Activated T-cell treated with anti-CD3 and anti-CD28 coated beads for 4 hours (primary cell): ENCODE measurements at regions not wholly inside any gene's neighbourhood (a gene's known extent, or its start where the extent isn't known, plus 50 kb on each side); places are given as distances from the start of the nearest gene placed in this dataset.
A peak's percentile ranks its signal among the peaks of the same experiment; 100 is the strongest.

ENCODE experiments used
- DNase-seq: peaks from one replicate; pipeline ENCODE4 v3.0.0-alpha.2; 2020

DNA sequence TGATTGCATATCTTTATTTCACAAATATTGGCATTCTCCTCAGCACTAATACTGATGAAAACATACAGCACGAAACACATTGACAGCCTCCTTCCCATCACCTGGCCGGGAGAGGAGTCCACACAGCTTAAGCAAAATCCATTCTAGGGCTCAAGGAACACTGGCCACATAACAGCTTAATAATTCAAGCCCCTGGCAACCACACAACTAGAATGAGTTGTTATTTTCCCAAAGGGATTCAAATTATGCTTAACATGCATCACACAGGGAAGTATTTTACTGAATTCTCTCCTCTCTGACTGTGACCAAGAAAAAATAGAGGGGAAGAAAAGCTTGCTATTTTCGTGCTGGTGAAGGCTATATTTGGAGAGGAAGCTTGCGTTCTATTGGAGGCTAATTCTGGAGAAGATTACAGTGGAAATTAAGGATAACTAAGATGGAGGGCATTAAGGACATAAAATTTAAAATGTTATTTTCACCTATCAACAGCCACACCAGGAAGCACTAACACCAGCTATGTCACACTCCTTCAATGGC, 198.5 kb downstream of the ADGRG6 start:
- DNase-seq: no peak

DNA sequence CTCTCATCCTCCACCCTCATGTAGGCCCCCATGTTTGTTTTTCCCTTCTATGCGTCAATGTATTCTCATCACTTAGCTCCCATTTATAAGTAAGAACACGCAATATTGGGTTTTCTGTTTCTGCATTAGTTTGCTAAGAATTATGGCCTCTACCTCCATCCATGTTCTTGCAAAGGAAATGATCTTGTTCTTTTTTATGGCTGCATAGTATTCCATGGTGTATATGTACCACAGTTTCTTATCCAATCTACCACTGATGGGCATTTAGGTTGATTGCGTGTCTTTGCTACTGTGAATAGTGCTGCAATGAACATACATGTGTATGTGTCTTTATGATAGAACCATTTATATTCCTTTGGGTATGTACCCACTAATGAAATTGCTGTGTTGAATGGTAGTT, 200.0 kb downstream of the ADGRG6 start:
- no peak for DNase-seq

DNA sequence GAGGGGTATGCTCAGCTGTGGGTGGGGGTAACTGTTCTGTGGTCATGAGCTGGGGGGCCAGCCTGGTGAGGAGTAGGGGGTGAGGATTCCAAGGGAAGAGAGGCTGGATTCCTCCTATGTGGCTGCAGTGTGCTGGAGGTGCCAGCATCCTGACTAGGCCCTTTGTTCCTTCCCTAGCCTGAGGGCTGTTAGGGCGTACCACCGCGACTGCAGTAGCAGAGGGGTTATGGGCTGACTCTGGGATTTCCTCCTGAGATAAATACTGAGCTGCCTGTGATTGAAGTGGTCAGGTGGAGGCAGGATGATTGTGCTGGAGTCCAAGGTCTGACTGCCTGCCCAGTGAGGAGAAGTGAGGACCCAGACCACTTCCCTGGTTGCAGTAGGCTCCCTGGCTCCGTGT, 205.3 kb downstream of the ADGRG6 start:
- no peak for DNase-seq

DNA sequence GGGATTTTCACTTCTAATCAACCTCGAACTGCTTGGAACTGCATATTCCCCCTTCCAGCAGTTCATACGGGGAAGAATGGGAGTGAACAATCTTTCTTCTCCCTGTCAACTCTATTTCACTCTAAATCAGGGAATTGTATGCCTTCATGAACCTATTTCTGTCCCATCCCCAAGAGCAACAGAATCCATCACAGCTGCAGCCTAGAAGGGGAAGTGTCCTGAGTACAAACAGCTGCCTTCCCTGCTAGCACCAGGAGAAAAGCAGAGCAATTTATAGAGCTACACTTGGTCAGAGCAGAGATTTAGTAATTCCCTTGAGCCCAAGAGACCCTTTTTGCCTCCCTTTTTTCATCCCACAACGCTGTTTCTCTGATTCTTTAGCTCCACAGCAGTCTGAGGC, 208.4 kb downstream of the ADGRG6 start:
- no peak for DNase-seq

DNA sequence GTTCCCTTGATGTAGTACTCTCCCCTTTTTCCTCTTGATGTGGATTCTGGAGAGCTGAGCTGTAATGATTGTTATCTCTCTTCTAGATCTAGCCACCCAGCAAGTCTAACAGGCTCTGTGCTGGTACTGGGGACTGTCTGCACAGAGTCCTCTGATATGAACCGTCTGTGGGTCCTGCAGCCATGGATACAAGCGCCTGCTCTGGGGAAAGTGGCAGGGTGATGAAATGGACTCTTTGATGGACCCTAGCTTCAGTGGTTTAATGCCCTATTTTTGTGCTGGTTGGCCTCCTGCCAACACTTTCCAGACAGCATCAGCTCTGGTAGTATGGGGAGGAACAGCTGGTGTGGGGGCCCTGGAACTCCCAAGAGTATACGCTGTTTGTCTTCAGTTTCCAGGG, 216.3 kb downstream of the ADGRG6 start:
- DNase-seq: no peak

DNA sequence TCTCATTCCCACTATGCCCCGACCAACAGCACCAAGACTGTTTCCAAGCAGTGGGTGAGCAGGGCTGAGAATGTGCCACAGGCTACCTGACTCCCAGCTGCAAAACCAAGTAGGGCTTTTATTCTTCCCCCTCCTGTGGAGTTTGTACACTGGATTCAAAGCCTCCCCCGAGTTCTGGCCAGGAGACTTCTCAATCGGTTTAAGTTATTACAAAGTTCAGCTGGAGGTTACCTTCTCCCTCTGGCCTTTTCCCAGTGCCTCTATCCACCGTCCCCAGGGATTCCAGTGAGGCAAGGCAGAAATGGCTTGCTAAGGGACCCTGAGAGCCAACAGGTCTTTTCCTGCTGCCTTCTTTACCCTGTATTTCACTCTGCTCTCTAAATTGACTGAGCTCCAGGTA, 217.0 kb downstream of the ADGRG6 start:
- DNase-seq: no peak

DNA sequence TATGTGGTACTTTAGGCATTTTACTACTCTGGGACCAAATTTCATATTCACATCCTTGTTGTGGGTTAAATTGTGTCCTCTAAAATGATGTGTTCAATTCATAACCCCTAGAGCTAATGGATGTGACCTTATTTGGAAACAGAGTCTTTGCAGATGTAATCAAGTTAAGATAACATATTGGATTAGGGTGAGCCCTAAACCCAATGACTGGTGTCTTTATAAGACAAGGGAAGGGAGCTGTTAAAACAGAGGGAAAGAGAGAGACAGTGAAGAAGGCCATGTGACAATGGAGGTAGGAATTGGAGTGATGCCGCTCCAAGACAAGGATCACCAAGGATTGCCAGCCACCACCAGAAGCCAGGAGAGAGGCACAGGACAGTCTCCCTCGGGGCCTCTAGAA, 220.0 kb downstream of the ADGRG6 start:
- no peak for DNase-seq

DNA sequence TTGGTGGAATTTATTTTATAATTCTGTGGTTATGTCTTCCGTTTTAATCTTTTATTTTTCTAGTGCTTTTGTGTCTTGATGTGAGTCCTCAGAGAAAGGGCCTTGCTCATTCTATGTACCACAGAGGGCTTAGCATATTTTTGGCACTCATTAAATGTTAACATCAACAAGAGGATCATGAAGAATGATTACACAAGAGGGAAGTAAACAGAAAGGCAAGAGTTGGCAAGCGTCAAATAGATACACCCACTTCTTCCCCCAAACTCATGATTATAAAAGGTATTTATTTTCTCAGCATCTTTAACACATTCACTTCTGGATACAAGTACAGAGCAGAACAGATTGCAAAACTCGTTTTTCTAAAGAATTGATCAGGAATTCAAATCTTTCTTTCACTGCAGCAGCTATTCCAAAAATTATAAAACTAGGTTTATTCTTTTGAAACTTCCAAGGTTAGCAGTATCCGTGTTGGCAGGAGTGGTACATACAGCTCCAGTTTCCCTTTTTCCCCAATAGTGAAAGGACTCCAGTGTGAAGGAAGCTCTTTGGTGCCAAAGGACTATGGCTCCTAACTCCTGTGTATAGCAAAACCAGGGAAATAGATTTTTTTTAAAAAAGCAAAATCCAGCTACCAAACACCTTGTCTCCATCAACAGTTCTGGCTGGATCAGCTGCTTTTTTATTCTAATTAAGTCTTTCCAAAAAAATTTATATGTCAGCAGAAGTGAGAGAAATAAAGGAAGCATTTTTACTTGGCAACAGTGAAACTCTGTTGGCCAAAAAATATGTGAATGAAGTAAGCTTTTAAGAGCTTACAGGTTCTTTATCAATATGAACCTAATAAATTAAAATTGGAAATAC, 221.9 kb downstream of the ADGRG6 start:
- no peak for DNase-seq

DNA sequence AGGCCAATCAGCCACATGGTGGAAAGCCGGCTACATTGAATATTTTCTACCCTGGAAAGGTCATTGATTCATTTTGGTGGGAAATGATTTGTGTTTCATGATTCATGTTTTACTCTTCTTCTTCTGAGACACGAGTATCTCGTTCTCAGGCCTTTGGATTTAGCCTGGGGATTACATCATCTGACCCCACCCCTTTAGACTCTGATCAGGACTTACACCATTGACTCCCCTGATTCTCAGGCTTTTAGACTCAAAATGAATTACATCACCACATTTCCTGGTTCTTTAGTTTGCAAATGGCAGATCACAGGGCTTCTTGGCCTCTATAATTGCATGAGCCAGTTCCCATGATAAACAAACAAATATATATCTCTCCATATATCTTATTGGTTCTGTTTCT, 228.8 kb downstream of the ADGRG6 start:
- no peak for DNase-seq

DNA sequence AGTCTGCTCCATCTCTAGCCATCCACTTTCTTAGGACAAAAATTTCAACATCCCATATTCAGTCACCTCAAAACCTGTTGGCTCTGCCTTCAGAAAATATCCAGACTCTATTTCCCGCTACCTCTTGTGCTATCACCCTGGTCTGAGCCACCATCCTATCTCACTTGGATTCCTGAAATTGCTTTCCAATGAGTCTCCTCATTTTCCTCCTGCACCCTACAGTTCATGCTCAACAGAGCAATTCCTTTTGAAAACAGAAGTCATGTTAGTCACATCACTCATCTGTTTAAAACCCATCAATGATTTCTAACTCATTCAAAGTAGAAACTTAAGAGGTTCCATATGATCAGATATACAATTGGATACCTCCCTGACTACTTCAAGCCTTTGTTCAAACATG, 229.9 kb downstream of the ADGRG6 start:
- no peak for DNase-seq

DNA sequence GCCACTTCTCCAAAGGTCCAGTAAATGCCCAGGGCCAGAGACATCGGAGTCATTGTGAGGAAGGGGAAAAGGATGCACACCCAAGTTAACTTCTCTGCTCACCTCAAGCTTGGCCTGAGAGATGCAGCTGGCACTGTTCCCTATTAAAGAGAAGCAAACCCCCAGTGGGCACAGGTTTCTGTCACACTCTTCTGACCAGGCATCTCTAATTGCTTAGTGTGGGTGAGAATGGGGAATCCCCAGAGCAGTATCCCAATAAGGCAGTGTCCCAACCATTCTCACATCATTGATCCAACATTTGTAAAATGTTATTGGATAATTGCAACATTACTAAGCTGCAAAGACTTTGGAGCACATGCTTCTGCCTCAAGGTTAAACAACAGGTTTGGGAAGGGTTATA, 232.3 kb downstream of the ADGRG6 start:
- no peak for DNase-seq

DNA sequence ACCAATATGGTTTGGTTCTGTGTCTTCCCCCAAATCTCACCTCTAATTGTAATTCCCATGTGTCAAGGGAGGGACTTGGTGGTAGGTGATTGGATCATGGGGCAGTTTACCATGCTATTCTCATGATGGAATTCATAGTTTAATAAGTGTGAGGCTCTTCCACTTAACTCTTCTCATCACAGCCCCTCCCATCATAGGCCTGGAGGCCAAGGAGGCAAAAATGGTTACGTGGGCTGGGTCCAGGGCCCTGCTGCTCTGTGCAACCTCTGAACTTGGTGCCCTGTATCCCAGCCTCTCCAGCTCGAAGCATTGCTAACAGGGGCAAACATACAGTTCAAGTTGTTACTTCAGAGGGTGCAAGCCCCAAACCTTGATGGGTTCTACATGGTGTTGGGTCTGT, 232.7 kb downstream of the ADGRG6 start:
- no peak for DNase-seq

DNA sequence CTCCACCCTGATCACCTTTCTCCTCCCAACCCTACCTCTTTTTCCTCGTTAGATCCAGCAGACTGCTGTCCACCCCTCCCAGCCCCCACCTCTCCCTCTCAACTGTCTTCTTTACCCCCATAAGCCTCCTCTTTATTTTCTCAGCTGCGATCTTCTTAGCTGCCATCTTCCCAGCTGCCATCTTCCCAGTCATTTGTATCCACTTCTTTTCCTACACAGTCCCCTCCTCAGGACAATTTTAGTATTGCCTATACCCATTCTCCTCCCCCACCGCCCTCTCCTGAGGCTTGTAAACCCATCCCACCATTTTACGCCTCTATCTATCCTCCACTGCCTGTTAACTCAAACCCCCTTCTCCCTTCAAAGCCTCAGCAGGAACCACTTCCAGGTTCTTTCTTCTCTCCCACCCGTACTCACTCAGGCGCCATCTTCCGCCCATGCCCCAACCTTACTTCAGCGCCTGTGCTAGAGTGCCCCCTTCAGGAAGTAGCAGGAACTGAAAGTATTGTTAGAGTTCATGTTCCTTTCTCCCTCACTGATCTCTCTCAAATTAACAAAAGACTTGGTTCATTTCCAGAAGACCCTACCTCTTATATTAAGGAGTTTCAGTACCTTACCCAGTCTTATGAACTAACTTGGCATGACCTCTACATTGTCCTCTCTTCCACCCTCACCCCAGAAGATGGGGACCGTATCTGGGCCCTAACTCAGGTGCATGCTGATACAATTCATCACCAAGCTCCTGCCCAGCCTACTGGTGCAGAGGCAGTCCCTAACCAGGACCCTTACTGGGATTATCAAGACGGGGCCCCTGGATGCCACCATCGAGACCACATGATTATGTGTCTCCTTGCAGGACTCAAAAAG, 236.0 kb downstream of the ADGRG6 start:
- DNase-seq: no peak

DNA sequence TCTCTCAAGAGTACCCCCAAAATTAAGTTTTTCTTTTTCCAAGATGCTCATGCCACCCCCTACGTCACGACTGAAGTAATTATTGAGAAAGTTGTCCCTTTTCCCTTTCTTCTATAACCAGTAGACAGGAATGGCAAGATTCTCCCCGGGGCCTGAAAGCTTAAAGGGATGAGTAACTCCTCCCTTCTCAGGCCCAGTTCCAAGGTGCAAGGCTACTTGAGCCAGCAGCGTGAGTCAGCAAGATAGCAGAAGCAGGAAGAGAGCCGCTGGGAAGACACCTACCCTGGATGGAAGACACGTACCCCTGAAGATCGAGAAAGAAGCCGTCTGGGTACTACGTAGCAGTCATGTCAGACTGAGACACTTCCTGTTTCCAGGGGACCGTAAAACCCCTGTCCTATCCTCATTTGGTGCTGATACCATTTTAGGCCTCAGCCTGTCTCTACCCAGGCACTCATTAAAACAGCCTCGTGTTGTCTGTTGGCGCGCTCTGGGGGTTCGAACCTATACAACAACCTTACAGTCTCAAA, 241.0 kb downstream of the ADGRG6 start:
- no peak for DNase-seq

DNA sequence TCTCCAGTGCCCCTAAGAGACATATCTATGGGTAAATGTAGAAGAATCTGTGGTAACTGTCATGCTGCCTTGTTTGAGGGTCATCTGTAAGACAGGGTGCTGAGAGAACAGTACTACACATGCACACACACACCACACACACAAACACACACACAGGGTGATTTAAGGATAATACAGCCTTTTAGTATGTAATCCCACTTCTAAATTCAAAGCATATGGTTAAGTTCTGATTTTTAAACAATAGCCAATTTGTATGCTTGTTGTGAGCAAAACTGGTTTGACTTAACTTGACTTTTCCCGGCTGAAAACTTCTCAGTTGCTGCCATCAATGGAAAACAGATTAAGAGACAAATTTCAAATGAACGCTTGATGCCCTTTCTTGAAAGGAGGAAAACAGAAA, 241.8 kb downstream of the ADGRG6 start:
- no peak for DNase-seq

DNA sequence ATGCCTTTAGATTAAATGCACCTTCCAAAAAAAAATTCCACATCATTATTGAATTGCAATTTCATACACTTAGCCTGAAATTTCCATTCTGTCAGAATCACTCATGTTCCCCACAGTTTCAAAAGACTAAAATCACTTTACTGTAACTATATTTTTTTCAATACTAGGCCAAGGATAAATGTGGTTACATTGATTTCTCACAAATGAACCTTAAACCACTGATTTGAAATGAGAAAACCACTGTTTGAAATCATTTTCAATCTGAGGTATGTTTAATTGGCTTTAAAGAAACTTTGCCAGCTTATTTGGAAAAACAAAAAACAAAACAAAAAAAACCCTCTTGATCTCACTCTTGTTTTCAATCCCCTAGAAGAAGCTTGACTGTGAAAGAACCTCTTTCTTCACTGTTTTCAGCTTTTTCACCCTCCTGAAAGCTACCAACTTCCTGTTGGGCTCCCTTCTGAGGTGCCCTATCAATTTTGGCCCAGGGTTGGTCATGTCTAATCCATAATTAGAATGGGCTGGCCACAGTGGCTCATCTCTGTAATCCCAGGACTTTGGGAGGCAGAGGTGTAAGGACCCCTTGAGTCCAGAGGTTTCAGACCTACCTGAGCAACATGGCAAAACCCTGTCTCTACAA, 242.5 kb downstream of the ADGRG6 start:
- no peak for DNase-seq

DNA sequence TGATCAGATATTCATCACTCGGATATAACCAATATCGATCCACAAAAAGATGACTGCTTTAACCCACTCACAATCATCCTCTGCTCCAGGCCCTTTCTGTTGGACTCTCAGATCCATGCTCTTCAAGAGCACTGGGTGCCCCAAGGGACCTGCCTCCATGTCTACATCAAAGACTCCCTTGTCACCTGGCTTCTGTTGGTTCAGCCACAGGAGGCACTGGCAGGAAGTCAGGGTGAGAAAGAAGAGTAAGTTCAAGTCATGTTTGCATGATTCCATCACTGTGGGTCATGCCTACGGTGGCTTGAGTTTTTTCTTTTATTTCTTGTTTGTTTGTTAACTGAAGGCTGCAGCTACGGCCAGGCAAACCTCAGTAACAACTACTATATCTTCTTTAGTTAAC, 243.3 kb downstream of the ADGRG6 start:
- DNase-seq: no peak

DNA sequence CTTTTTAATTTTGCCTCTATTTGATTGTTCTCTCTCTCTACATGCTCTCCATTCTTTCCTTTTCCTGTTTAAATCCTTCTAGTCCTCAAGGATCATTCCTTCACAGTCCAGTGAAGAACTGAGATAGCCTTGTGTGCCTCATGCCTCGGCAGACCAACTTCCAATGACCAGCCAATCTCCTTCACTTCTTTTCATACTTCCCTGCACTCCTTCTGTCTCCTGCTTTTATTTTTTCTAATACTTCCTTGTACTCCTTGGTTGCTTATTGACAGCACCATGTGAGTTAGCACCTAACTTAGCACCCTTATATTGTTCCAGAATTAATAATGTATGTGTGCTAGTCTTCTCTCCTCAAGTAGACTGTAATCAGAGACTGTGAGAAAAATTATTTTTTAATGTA, 246.8 kb downstream of the ADGRG6 start:
- no peak for DNase-seq

DNA sequence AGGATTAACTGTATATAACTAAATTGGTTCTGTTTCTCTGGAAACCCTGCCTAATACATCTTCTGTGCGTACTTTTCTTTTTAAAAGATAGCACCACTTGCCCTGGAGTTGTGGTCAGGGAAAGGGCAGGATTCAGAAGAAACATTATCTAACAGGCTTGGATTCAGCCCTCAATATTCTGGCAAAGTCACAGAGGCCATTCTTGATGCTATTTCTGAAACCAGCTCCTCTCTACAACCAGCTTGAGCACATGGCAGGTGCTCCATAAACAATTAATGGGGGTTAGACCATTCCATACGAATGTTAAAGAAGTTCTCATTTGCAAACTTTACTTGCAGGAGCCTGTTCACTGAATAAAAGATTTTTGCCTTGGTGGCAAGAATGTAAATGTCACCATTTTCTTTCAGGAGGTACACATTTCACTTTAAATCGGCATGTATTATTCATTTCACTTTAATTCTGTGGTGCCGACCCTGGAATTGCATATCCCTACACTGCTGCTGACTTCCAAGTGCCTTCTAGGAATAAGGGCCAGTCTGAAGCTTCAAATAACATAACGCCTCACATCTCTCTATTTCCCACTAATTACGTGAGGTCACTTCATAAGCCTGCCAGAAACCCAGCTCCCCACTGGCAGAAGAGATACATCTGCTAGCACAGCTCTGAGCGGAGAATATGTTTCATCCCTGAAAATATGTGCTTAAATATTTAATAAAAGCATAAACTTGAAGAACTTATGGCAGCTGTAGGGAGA, 248.7 kb downstream of the ADGRG6 start:
- no peak for DNase-seq

DNA sequence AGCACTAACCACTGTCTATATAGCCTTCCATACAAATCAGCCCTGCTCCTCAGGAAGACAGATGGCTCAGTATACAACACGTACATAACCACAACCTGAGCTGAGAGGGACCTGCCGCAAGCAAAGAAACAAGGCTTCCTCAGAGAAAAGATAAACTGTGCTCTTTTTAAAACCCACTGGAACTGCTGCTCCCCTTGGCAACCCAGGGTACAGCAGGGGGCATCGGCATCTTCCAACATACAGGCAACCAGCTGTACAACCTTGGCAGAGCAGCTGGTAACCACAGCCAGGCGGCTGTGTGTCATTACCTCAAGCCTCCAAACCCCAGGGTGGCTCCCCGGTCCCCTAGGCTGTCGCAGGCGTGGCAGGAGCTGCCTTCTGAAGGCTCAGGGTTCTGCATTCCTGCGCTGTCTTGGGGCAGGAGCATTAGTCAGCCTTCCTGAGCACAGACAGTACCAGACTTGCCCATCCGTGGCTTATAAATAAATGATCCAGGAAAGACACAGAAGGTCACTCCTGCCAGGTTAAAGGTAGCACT, 249.5 kb downstream of the ADGRG6 start:
- DNase-seq: peak; percentile 23

DNA sequence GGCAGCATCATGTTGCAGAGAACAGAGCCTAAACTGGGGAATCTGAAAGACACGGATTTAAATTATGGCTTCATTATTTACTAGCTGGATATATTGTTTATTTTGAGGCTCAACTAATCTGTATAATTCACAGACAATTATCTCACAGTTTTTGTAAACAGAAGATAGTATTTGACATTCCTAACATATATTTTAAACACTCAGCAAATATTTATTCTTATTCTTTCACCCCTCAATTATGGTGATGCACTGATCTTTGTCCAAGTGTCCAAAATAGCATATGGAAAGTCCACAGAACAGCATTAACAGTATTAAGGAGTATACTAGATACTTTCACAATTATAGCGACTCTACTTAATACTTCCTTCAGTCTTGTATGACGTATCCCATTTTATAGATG, 257.0 kb downstream of the ADGRG6 start:
- DNase-seq: no peak
